BLaER1 (cell line): ENCODE measurements at regions not wholly inside any gene's neighbourhood (a gene's known extent, or its start where the extent isn't known, plus 50 kb on each side); places are given as distances from the start of the nearest gene placed in this dataset.

Experiments used
- H3K27ac ChIP-seq: shearing (Covaris generic); formaldehyde crosslinking; 2 replicates; pipeline ENCODE4 v1.8.1; 2022
- H3K27me3 ChIP-seq: shearing (Covaris generic); formaldehyde crosslinking; 2 replicates; pipeline ENCODE4 v1.8.1; 2022
- H3K36me3 ChIP-seq: shearing (Covaris generic); formaldehyde crosslinking; 2 replicates; pipeline ENCODE4 v1.8.1; 2022
- H3K4me1 ChIP-seq: shearing (Covaris generic); formaldehyde crosslinking; 2 replicates; pipeline ENCODE4 v1.8.1; 2022
- H3K4me2 ChIP-seq: shearing (Covaris generic); formaldehyde crosslinking; 2 replicates; pipeline ENCODE4 v1.8.1; 2022
- H3K4me3 ChIP-seq: shearing (Covaris generic); formaldehyde crosslinking; 2 replicates; pipeline ENCODE4 v1.8.1; 2022
- H3K9ac ChIP-seq: shearing (Covaris generic); formaldehyde crosslinking; 2 replicates; pipeline ENCODE4 v1.8.1; 2022
- H3K9me3 ChIP-seq: shearing (Covaris generic); formaldehyde crosslinking; 2 replicates; pipeline ENCODE4 v1.8.1; 2022
- H4K20me1 ChIP-seq: shearing (Covaris generic); formaldehyde crosslinking; 2 replicates; pipeline ENCODE4 v1.8.1; 2022
- Cebpa-rat ChIP-seq: shearing (Covaris generic); IDR thresholded peaks from 2 replicates; pipeline ENCODE4 v1.8.1; 2022

GRCh38 chr5:44252545-44252944 lies 136.7 kb downstream of the FGF10 start:
- Histone ChIP-seq H3K36me3 (no peaks in the 10 kb centered on the region), H3K27ac (no peak overlapping the region), H3K4me1 (peaks cover 10% of the 10 kb centered on the region), H3K27me3 (no peaks in the 10 kb centered on the region), H3K4me2 (no peak overlapping the region), H3K9ac (no peak overlapping the region), H3K4me3 (no peak overlapping the region), H4K20me1 (no peaks in the 10 kb centered on the region), H3K9me3 (no peaks in the 10 kb centered on the region)
- no peak for TF ChIP-seq Cebpa-rat

DNA sequence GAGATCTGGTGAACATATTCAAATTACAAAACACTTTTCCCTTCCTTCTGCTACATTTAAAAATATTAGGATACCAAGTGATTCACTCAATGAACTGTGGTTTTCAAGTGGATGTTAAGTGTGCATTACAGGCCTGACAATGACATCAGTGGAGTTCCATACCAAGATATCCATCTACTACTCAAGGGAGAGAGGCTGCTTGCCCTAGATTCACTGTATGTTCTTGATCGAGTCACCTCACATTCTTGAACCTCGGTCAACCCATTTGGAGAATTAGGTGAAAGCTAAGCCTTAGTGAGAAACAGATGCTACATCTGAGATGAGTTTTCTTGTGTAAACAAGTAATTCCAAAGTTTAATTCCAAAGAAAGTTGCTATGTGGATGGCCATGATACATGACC lies 142.2 kb downstream of the FGF10 start:
- Histone ChIP-seq H3K4me1 (peaks cover 18% of the 10 kb centered on the region), H4K20me1 (no peaks in the 10 kb centered on the region), H3K36me3 (no peaks in the 10 kb centered on the region), H3K27ac (no peak overlapping the region), H3K4me2 (peak overlapping the region; percentile 60; the same call in 1 of the 2 replicates), H3K9ac (no peak overlapping the region), H3K9me3 (no peaks in the 10 kb centered on the region), H3K27me3 (no peaks in the 10 kb centered on the region), H3K4me3 (no peak overlapping the region)
- TF ChIP-seq Cebpa-rat = no peak

GRCh38 chr5:44245935-44246334 lies 143.3 kb downstream of the FGF10 start:
- H3K4me2 ChIP-seq = no peak overlapping the region
- TF ChIP-seq Cebpa-rat = no peak
- no peaks in the 10 kb centered on the region for H3K9me3 ChIP-seq
- H3K36me3 ChIP-seq = no peaks in the 10 kb centered on the region
- H4K20me1 ChIP-seq = no peaks in the 10 kb centered on the region
- H3K9ac ChIP-seq = no peak overlapping the region
- peaks cover 18% of the 10 kb centered on the region for H3K4me1 ChIP-seq
- no peaks in the 10 kb centered on the region for H3K27me3 ChIP-seq
- H3K27ac ChIP-seq = no peak overlapping the region
- no peak overlapping the region for H3K4me3 ChIP-seq

- H3K27ac ChIP-seq = no peak overlapping the region
- H3K9ac ChIP-seq = no peak overlapping the region
- TF ChIP-seq Cebpa-rat = no peak
- no peaks in the 10 kb centered on the region for H3K9me3 ChIP-seq
- H3K4me1 ChIP-seq = peaks cover 10% of the 10 kb centered on the region
- no peaks in the 10 kb centered on the region for H4K20me1 ChIP-seq
- no peak overlapping the region for H3K4me3 ChIP-seq
- no peak overlapping the region for H3K4me2 ChIP-seq
- no peaks in the 10 kb centered on the region for H3K36me3 ChIP-seq
- no peaks in the 10 kb centered on the region for H3K27me3 ChIP-seq
These were observed 146.4 kb downstream of the FGF10 start for GRCh38 chr5:44242791-44243190.

- H3K36me3 ChIP-seq = no peaks in the 10 kb centered on the region
- no peak overlapping the region for H3K9ac ChIP-seq
- no peak overlapping the region for H3K27ac ChIP-seq
- no peaks in the 10 kb centered on the region for H3K9me3 ChIP-seq
- no peak overlapping the region for H3K4me2 ChIP-seq
- peaks cover 9% of the 10 kb centered on the region; the same call in 1 of the 2 replicates for H3K4me1 ChIP-seq
- no peaks in the 10 kb centered on the region for H3K27me3 ChIP-seq
- H4K20me1 ChIP-seq = no peaks in the 10 kb centered on the region
- TF ChIP-seq Cebpa-rat = no peak
- no peak overlapping the region for H3K4me3 ChIP-seq
These were observed 153.2 kb downstream of the FGF10 start for GRCh38 chr5:44236040-44236439.

- H3K36me3 ChIP-seq = no peaks in the 10 kb centered on the region
- H3K4me3 ChIP-seq = no peak overlapping the region
- no peaks in the 10 kb centered on the region for H4K20me1 ChIP-seq
- peaks cover 9% of the 10 kb centered on the region; the same call in 1 of the 2 replicates for H3K4me1 ChIP-seq
- H3K9ac ChIP-seq = no peak overlapping the region
- H3K4me2 ChIP-seq = no peak overlapping the region
- H3K27ac ChIP-seq = no peak overlapping the region
- H3K27me3 ChIP-seq = no peaks in the 10 kb centered on the region
- no peaks in the 10 kb centered on the region for H3K9me3 ChIP-seq
- TF ChIP-seq Cebpa-rat = no peak
These were observed 155.5 kb downstream of the FGF10 start for GRCh38 chr5:44233691-44234090.

GRCh38 chr5:44225231-44226160 lies 163.7 kb downstream of the FGF10 start:
- Histone ChIP-seq H3K4me1 (peaks cover 11% of the 10 kb centered on the region), H3K27ac (no peak overlapping the region), H3K36me3 (no peaks in the 10 kb centered on the region), H4K20me1 (no peaks in the 10 kb centered on the region), H3K9me3 (no peaks in the 10 kb centered on the region), H3K27me3 (no peaks in the 10 kb centered on the region), H3K4me2 (no peak overlapping the region), H3K9ac (no peak overlapping the region), H3K4me3 (no peak overlapping the region)
- no peak for TF ChIP-seq Cebpa-rat

GRCh38 chr5:44199408-44199807 lies 189.8 kb downstream of the FGF10 start:
- no peak overlapping the region for H3K9ac ChIP-seq
- no peak overlapping the region for H3K4me3 ChIP-seq
- no peaks in the 10 kb centered on the region for H4K20me1 ChIP-seq
- no peak overlapping the region for H3K27ac ChIP-seq
- no peaks in the 10 kb centered on the region for H3K36me3 ChIP-seq
- H3K4me2 ChIP-seq = no peak overlapping the region
- no peaks in the 10 kb centered on the region for H3K27me3 ChIP-seq
- no peak for TF ChIP-seq Cebpa-rat
- H3K4me1 ChIP-seq = no peaks in the 10 kb centered on the region
- H3K9me3 ChIP-seq = peaks cover 10% of the 10 kb centered on the region

DNA sequence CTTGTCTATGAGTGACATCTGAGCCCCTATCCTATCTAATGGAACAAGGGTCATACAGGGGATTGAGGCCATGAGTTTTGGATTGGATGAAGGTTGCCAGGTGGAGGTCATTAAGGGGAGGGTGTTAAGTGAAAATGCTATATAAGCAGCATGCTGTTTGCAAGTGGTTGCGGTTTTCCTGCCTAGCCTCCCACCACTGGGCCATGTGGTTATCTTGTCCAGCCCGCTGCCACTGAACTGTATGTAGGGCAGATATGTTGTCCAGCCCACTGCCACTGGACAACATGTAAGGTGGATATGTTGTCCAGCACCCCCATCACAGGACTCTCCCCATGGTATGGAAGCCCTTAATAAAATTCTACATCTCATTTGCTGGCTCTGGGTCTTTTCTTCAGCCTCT lies 200.0 kb downstream of the FGF10 start:
- Histone ChIP-seq H3K27ac (no peak overlapping the region), H3K9me3 (no peaks in the 10 kb centered on the region), H3K9ac (no peak overlapping the region), H3K27me3 (no peaks in the 10 kb centered on the region), H3K4me1 (no peaks in the 10 kb centered on the region), H3K36me3 (no peaks in the 10 kb centered on the region), H3K4me2 (no peak overlapping the region), H4K20me1 (no peaks in the 10 kb centered on the region), H3K4me3 (no peak overlapping the region)
- TF ChIP-seq Cebpa-rat = no peak

- Histone ChIP-seq H3K27ac (no peak overlapping the region), H3K9ac (no peak overlapping the region), H4K20me1 (no peaks in the 10 kb centered on the region), H3K36me3 (no peaks in the 10 kb centered on the region), H3K27me3 (no peaks in the 10 kb centered on the region), H3K9me3 (no peaks in the 10 kb centered on the region), H3K4me3 (no peak overlapping the region), H3K4me1 (no peaks in the 10 kb centered on the region), H3K4me2 (no peak overlapping the region)
- no peak for TF ChIP-seq Cebpa-rat
These were observed 201.2 kb downstream of the FGF10 start for GRCh38 chr5:44187973-44188372.
